ENCODE measurements at regions not wholly inside any gene's neighbourhood (a gene's known extent, or its start where the extent isn't known, plus 50 kb on each side); places are given as distances from the start of the nearest gene placed in this dataset.

DNA sequence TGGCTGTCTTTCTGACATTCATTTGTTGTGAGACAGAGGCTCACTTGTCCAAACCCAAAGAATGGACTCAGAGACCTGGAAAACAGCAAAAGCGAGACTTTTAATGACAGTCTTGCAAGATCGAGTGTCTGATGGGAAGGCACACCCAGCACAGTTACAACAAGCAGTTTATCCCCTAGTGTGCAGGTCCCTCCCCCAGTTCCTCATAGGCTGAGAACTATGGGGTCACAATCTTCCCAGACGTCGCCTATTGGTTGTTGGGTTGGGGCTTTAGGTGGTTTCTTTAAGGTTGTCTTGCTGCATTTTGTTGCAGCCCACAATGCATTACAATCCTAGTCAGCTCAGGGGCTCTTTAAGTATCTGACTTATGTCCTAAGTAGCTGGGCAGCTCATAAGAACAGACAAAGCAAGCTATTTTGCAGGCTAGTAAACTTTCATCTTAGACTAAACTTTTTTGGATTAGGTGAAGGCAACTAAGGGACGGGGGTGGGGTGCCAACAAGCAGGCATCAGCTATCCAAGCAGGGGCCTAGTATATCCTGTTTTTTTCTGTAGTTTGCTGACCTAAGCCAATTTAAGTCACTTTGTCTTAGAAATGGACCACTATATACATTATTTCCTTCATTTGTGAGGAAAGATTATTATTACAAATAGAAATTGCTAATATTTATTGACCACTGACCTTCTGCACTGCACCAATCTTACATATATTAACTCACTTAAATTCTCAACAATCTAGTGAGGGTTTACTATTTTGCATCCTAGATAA lies 151.8 kb downstream of the SETD4 start:
- ATAC-seq (no peak), DNase-seq (ENCODE audit: low spot score) (no peak)
- intact Hi-C loops (cut with DNase I) = no loop called here

DNA sequence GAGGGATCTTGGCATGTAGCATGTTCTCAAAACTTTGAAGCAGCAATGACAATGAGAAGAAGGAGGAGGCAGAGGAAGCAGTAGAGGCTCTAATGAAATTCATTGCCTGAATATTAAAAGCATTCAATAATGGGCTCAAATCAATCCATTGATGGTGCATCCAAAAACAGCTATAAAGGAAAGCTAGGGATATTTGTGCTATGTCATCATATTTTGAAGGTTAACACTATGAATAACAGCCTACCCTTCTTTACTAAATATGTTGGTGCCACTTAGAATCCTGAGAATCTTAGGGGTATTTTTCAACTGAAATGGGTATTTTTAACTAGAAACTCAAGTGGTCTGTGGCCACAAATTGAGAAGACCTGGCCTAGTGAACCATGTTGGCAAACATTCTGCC lies 153.7 kb downstream of the SETD4 start:
- DNase-seq (ENCODE audit: low spot score) = no peak
- ATAC-seq = no peak
- intact Hi-C loops (cut with DNase I) = no loop called here

DNA sequence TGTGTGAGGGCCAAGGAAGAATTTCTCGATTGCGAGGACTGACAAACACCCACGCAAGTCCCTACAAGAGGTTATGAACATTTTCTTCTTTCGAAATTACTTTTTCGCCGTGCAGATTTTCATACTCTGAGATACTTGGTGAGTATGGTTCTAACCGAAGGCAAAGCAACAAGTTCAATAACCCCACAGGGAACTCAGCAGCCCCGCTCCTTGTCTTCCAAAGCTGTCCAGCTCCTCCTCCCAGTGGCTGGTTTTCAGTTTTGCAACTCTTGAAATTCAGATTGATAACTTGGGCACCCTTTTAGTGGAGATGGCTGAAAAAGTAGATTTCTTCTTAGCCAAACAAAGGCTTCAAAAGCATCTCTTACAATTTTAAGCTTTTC lies 154.4 kb downstream of the SETD4 start:
- ATAC-seq (peak; percentile 93), DNase-seq (ENCODE audit: low spot score) (no peak)
- intact Hi-C loops (cut with DNase I) = no loop called here

DNA sequence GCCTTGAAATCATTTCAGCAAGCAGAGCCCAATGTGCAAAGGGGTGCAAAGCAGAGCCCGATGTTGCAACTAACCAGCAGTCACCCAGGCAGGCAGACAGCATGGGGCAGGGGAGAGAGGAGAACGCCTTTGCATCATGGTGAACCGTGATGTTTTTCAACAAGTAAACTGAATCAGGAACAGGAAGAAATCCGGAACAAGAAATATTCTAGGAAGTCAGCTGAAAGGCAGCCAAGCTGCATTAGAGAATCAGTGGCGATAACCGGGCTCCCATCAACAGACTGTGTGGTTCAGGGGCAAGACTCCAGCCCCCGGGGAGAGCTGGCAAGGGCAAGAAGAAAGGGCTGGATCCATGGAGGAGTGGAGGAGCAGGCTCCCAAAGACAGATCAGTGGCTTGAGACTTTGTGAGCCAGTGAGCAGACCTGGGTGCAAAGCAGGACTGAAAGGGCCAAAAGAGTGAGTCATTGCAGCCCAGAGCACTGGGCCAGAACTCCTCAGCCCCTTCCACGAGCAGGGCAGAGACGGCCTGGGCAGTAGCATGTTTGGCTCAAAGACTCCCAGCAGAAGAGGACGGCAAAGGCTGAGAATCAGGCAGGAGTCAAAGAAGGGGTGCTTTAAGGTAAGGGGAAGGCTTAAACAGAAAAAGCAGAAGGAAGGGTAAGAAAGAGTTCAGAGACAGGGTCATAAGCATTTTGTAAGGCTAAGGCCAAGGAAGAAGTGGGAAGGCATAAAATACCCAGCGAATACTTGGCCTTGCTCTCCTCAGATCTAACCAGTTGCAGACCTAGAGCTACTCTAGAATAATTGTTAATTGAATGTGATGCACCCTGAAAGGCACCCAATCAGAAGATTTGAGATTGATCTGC lies 155.0 kb downstream of the SETD4 start:
- no peak for DNase-seq (ENCODE audit: low spot score)
- intact Hi-C loops (cut with DNase I) = no loop called here
- peak; percentile 88 for ATAC-seq

DNA sequence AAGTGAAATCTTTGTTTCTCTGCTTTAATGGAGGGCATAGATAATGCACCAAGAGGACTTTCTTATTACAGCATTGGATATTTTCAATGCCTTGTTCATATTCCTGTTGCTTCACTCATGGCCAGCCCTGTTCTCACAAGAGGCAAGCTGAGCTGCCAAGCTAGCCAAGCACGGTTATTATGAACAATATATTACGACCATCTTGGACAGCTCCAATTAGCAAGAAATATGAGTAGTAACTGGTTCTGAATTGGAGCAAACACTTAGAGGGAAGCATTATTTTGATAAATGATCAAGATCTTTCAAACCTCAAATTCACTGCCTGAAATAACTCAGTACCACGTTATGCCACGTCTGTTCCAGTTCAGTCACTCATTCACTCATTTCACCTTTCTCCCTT lies 159.8 kb downstream of the SETD4 start:
- no peak for ATAC-seq
- DNase-seq (ENCODE audit: low spot score) = no peak
- intact Hi-C loops (cut with DNase I) = no loop called here

DNA sequence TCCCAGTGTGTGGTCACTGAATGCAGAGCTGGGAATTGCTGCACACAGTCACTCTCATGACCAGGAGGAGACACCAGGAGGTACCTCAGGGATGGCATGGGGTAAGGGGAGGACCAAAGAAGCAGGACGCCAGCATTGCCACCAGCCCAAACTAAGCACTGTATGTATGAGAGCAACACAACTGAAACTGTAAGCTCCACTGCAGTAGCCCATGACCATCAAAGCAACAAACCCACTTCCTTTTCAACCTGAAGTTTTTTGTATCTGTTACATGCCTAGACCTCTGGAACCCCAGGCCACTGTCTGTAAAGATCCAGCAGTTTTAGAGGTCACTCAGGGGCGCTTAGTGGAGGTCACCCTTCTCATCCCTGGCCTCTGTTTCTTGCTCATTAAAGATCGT lies 164.3 kb downstream of the SETD4 start:
- intact Hi-C loops (cut with DNase I) = no loop called here
- DNase-seq (ENCODE audit: low spot score) (no peak), ATAC-seq (no peak)

DNA sequence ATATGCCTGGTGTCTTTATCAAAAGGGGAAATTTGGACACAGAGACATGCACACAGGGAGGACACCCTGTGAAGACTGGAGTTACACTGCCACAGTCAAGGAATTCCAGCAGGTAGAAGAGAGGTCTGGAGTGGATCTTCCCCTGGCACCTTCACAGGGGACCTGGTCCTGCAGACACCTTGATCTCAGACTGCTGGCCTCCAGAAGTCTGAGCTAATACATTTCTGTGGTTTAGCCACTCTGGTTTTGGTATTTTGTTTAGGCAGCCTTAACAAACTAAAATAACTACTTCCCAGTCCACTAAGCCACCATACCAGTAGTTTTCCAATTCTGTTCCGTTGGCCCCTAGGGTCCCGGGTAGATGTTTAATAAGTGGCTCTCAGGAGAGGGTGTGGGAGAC lies 164.7 kb downstream of the SETD4 start:
- no peak for DNase-seq (ENCODE audit: low spot score)
- ATAC-seq = no peak
- intact Hi-C loops (cut with DNase I) = no loop called here

DNA sequence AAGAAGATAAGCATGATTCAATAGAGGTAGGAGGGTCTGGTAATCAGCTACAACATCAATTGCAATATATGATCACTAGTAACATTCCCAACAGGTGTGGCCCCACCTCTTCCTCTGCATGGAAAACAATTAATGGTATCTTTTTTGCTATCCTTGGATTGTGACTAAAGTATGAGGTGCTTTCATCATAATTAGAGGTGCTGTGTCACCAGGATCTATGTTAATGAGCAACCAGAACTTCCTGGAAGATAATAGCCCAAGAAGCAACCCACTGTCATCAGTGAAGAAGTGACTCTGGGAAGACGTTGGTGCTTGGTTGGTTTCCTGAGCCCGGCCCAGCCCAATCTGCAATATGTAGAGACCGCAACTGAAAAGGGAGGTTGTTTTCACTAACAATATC lies 167.2 kb downstream of the SETD4 start:
- intact Hi-C loops (cut with DNase I) = no loop called here
- no peak for DNase-seq (ENCODE audit: low spot score)
- no peak for ATAC-seq

DNA sequence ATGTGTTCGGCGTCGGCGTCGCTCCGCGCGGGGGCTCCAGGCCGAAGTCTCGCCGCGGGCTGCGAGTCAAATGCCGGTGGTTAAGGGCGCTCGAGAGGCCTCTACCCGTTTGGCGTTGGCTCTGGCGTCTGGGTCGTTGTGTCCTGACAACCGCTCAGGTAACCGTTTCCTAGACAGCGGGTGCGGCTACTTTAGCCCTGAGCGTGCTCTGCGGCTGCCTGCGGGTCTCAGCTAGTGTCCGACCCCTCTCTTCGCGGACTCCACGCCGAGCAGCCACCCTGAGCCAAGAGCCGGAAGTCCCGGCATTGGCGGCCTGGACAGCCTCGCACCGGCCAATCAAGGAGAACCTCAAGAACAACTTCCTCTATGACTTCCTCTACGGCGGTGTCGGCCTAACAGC lies 173.4 kb downstream of the SETD4 start:
- no peak for ATAC-seq

DNA sequence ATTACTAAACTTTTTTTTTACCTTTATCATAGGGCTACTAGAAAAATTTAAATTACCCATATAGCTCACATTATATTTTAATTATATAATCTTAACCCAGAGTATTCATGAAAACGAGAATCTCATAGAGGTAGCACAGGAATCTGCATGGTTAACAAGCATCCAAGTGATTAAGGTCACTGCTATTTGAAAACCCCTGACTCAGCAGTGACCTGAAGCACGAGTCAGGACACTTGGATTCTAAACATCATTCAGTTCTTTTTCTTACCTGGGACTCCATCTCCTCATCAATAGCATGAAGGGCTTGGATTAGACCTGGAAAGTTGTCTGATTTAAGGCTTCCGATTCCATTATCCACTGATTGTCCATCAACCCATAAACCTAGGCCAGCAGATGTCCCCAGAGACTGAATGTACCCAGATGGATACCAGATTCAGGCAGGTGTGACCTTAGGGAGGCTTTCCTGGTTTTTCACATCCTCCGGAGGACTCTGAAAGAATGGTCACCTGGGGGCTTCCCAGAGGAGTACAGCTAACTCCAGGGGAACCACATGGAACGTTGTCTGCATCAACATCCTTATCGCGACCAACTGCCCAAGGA lies 174.3 kb downstream of the SETD4 start:
- ATAC-seq (no peak), DNase-seq (ENCODE audit: low spot score) (no peak)
- intact Hi-C loops (cut with DNase I) = no loop called here

More for the DNA sequence above, 173.4 kb downstream of the SETD4 start:
- intact Hi-C loops (cut with DNase I) = no loop called here
- no peak for DNase-seq (ENCODE audit: low spot score)

DNA sequence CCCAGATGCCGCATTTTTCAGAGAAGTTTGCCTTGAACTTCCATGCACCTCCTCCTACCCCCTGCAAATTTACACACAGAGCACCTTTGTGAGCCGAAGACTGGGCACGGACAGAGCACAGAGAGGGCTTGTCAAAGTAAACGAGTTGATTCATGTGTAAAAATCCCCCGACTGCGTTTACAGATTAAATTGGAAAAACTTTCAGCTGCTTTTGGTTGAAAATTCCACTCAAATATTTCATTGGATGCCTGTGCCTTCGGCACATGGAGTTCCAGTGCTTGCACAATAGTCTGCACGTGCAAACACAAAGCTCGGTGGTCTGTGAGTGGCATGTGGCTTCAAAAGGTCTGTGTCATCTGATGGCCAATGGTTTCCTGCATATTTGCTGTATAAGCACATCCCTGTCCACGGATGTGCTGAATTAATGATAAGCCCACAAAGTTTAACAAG lies 177.5 kb downstream of the SETD4 start:
- intact Hi-C loops (cut with DNase I) = no loop called here
- ATAC-seq (peak; percentile 71), DNase-seq (ENCODE audit: low spot score) (no peak)

DNA sequence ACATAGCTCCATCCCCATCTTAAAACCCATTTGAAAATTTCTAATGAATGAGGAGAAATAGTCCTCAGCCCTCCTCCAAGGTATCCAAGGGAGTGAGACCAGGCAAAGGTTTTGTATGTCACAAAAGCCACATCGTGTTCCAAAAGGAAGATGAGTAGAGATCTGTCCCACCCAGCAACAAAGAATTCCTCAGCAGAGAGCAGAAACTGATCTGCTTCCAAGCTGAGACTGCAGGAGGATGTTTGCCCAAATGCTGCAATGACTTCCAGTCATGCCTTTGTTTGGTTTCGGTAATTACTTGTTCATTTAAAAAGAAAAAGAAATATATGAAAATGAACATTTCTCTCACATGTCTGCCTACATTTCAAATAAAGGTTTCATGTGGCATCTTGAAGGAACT lies 186.9 kb downstream of the SETD4 start:
- intact Hi-C loops (cut with DNase I) = no loop called here
- DNase-seq (ENCODE audit: low spot score) (no peak), ATAC-seq (peak; percentile 61)

DNA sequence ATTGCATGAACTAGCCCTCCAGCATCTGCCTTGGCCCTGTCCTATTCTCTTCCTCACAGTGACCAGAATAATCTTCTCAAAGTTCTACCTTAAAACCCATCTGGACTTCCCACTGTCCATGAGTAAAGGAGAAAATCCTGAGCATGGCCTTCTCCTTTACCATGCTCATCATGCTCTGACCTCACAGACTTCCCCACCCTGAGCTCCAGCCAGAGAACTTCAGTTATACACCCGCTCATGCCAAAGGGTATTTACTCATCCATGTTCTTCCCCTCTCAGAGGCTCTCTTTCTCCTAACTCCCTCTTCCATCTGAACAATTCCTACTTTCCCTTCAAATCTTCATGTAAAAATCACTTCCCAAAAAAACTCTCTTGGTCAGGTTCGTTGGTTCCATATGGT lies 188.4 kb downstream of the SETD4 start:
- intact Hi-C loops (cut with DNase I) = no loop called here
- DNase-seq (ENCODE audit: low spot score) (no peak), ATAC-seq (no peak)

DNA sequence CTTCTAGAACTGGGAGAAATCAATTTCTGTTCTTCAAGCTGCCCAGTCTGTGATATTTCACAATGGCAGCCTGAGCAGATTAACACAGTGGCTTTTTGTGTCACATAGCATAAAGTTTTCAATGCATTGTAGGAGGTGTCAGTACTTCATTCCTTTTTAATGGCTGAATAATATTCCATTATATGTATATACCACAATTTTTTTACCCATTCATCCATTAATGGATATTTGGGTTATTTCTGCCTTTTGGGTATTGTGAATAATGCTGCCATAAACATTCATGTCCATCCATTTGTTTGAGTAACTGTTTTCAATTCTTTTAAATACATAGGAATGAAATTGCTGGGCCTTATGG lies 191.5 kb downstream of the SETD4 start:
- ATAC-seq (no peak), DNase-seq (ENCODE audit: low spot score) (no peak)
- intact Hi-C loops (cut with DNase I) = no loop called here

DNA sequence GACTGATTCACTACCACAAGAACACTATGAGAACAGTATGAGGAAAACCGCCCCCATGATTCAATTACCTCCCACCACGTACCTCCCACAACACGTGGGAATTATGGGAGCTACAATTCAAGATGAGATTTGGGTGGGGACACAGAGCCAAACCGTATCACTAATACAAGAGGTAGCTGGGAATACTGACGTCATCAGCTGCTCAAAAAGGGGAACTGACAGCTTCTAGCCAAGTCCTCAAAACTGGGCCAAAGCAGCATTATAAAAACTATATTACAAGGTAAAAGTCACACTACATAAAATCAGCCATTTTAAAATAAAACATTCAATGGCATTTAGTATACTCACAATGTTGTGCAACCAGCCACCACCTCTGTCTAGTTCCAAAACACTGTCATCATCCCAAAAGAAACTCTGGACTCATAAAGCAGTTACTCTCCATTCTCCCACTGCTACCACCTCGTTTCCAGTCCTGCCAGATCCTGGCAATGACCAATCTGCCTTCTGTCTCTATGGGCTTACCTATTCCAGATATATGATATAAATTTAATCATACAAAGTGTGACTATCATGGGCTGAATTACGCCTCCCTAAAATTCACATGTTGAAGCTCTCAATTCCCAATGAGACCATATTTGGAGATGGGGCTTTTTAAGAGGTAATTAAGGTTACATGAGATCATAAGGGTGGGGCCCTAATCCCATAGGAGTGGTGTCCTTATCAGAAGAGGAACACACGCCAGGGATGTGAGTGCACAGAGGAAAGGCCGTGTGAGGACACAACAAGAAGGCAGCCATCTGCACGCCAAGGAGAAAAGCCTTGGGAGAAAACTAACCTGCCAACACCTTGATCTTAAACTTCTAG lies 192.1 kb downstream of the SETD4 start:
- DNase-seq (ENCODE audit: low spot score) = no peak
- peak; percentile 51 for ATAC-seq

DNA sequence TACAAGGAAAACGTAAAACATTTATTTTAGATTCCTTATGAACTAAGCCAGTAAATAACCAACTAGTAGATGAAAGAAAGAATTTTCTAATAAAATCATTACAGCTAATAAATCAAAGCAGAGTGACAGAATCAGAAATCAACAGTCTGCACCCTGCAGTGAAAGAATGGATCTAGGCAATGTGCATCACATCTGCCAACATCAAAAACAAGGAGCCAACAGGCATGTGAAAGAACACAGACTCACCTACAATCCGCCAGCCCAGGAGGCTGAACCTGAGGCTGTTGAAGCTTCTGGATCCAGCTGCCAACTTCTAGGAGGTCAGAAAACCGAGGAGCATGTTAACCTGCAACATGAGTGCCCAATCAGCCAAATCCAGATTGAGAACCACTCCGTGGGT lies 196.3 kb downstream of the SETD4 start:
- DNase-seq (ENCODE audit: low spot score) (no peak), ATAC-seq (no peak)
- intact Hi-C loops (cut with DNase I) = no loop called here

More for the DNA sequence above, 192.1 kb downstream of the SETD4 start:
- intact Hi-C loops (cut with DNase I) = no loop called here

DNA sequence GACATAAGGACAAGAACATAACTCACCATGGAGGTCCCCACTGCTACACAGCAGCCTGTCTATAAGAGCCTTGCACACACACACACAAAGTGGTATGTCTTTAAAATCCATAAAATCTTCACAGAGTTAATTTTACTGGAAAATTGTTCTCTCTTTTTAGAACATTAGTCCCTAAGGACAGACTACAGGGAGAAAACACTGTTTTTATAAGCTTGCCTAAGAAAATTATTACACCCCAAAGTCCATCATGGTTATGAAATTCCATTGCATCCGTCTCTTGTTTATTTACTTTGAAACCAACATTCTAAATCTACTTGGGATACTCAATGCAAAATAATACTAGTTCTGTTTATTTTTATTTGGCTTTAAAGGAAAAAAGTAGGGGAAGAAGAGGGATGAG lies 197.4 kb downstream of the SETD4 start:
- peak; percentile 76 for ATAC-seq

DNA sequence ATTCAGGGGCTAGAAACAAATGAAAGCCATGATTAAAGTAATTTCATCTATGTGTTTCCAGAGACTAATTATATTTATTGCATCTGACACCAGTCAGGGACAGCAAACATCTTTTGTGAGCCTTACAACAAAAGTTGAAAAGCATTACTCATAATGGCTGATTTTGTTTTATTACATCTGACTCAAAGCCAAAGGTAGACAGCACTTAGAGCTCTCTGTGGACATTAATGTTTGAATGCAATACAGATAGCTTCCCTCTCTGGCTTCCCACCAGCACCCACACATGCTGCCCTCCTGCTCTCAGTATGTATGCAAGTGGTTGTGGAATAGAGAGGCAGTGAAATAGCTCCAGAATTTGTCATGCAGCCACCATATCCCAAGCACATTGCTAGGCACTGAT lies 198.7 kb downstream of the SETD4 start:
- ATAC-seq (no peak), DNase-seq (ENCODE audit: low spot score) (no peak)
- intact Hi-C loops (cut with DNase I) = no loop called here

More for the DNA sequence above, 197.4 kb downstream of the SETD4 start:
- intact Hi-C loops (cut with DNase I) = no loop called here
- no peak for DNase-seq (ENCODE audit: low spot score)

DNA sequence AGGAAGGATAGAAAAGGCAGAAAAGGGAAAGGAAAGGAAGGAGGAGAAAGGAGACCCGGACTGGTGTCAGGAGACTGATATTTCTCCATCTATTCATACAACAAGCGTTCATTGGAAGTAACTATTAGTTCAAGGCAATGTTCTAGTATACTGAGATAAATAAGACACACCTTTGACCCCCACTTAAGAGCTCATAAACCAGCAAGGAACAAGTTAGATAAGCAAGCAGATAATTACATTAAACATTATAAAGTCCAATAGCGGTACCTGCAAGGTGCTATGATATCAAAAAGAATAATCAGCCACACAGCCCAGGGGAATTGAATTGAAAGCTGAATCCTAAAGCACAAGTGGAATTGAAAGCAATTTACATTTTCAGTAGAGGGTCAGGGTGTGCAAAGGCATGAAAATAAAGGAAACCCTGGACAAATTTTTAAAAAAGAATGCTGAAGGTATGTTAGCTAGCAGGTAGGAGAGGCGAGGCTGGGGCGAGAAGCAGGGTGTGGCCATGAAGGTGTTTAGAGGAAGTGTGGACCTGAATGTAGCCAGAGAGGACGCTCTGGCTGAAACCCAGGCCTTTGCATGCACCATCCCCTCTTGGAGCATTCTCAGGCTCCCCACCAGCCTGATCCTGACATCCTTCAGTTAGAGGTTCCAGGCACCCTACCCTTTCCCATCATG lies 200.0 kb downstream of the SETD4 start:
- no peak for DNase-seq (ENCODE audit: low spot score)
- intact Hi-C loops (cut with DNase I) = no loop called here
- ATAC-seq = no peak
